IgD-negative memory B cell (primary cell): ENCODE measurements at regions not wholly inside any gene's neighbourhood (a gene's known extent, or its start where the extent isn't known, plus 50 kb on each side); places are given as distances from the start of the nearest gene placed in this dataset.
"Not testable (repeated sequence)": the region's sequence is repeated elsewhere in the genome, so short reads cannot be mapped to it uniquely, and the experiment has no call there.

Experiments
- H3K27ac Mint-ChIP-seq, 3 donors: one replicate each; pipeline ENCODE4 v1.8.0; 2020 to 2022; ENCODE audit warnings: mild to moderate bottlenecking in 3 of 3, mixed read lengths in 3 of 3, moderate library complexity in 1 of 3
- H3K27me3 Mint-ChIP-seq: one replicate; pipeline ENCODE4 v1.8.0; 2021; ENCODE audit warnings: mixed read lengths
- H3K36me3 Mint-ChIP-seq: one replicate; pipeline ENCODE4 v1.8.0; 2020; ENCODE audit warnings: mild to moderate bottlenecking, mixed read lengths
- H3K4me1 Mint-ChIP-seq, 3 donors: one replicate each; pipeline ENCODE4 v1.8.0; 2020 to 2022; ENCODE audit warnings: mixed read lengths in 3 of 3, mild to moderate bottlenecking in 1 of 3
- H3K4me3 Mint-ChIP-seq, 4 donors: one replicate each; pipeline ENCODE4 v1.8.0; 2020 to 2022; ENCODE audit warnings: mild to moderate bottlenecking in 4 of 4, mixed read lengths in 4 of 4, moderate library complexity in 3 of 4
- H3K9me3 Mint-ChIP-seq, 3 donors: one replicate each; pipeline ENCODE4 v1.8.0; 2020 to 2021; ENCODE audit warnings: mixed read lengths in 3 of 3, mild to moderate bottlenecking in 1 of 3

- Mint-ChIP-seq H3K9me3 (peaks cover 0 to 2% (median 0%) of the 10 kb centered on the region in 3 donors), H3K27me3 (no peaks in the 10 kb centered on the region), H3K27ac (no peak overlapping the region), H3K4me3 (no peak overlapping the region), H3K36me3 (no peaks in the 10 kb centered on the region), H3K4me1 (no peaks in the 10 kb centered on the region)
These were observed 186.3 kb upstream of the FGF13 start for GRCh38 chrX:138897621-138898492.

- peaks cover 2% of the 10 kb centered on the region for H3K27me3 Mint-ChIP-seq
- no peaks in the 10 kb centered on the region for H3K36me3 Mint-ChIP-seq
- no peak overlapping the region for H3K27ac Mint-ChIP-seq
- H3K9me3 Mint-ChIP-seq, result peaks cover 0 to 3% (median 0%) of the 10 kb centered on the region in 3 donors
- H3K4me1 Mint-ChIP-seq, result no peaks in the 10 kb centered on the region
- no peak overlapping the region for H3K4me3 Mint-ChIP-seq
These were observed 179.0 kb upstream of the FGF13 start for GRCh38 chrX:138890491-138890890.

- Mint-ChIP-seq H3K36me3 (no peaks in the 10 kb centered on the region), H3K4me1 (no peaks in the 10 kb centered on the region), H3K27ac (no peak overlapping the region), H3K27me3 (peaks cover 2% of the 10 kb centered on the region), H3K4me3 (no peak overlapping the region), H3K9me3 (peaks cover 0 to 5% (median 0%) of the 10 kb centered on the region in 3 donors)
These were observed 177.6 kb upstream of the FGF13 start for GRCh38 chrX:138889149-138889548.

GRCh38 chrX:138886769-138887168 lies 175.3 kb upstream of the FGF13 start:
- no peak overlapping the region for H3K27ac Mint-ChIP-seq
- H3K4me3 Mint-ChIP-seq, result no peak overlapping the region
- peaks cover 1% of the 10 kb centered on the region for H3K27me3 Mint-ChIP-seq
- no peaks in the 10 kb centered on the region for H3K36me3 Mint-ChIP-seq
- H3K4me1 Mint-ChIP-seq, result no peaks in the 10 kb centered on the region
- peaks cover 0 to 4% (median 0%) of the 10 kb centered on the region in 3 donors for H3K9me3 Mint-ChIP-seq

- Mint-ChIP-seq H3K27ac (no peak overlapping the region), H3K9me3 (peaks cover 0 to 10% (median 0%) of the 10 kb centered on the region in 3 donors), H3K36me3 (no peaks in the 10 kb centered on the region), H3K4me3 (no peak overlapping the region), H3K27me3 (no peaks in the 10 kb centered on the region), H3K4me1 (no peaks in the 10 kb centered on the region)
These were observed 174.4 kb upstream of the FGF13 start for GRCh38 chrX:138885886-138886285.

- not testable (repeated sequence) for H3K36me3 Mint-ChIP-seq, H3K4me3 Mint-ChIP-seq
These were observed 168.8 kb upstream of the FGF13 start for GRCh38 chrX:138880293-138880692.

GRCh38 chrX:138877746-138878145 lies 166.2 kb upstream of the FGF13 start:
- Mint-ChIP-seq H3K27ac (no peak overlapping the region), H3K27me3 (no peaks in the 10 kb centered on the region), H3K9me3 (peaks cover 0 to 6% (median 5%) of the 10 kb centered on the region in 3 donors), H3K4me1 (no peaks in the 10 kb centered on the region), H3K36me3 (no peaks in the 10 kb centered on the region), H3K4me3 (no peak overlapping the region)

More at GRCh38 chrX:138880293-138880692, 168.8 kb upstream of the FGF13 start:
- H3K4me1 Mint-ChIP-seq, H3K27me3 Mint-ChIP-seq, H3K9me3 Mint-ChIP-seq, H3K27ac Mint-ChIP-seq: not testable (repeated sequence)

GRCh38 chrX:138875472-138875871 lies 164.0 kb upstream of the FGF13 start:
- Mint-ChIP-seq H3K27me3 (no peaks in the 10 kb centered on the region), H3K4me1 (no peaks in the 10 kb centered on the region), H3K9me3 (peaks cover 0 to 6% (median 0%) of the 10 kb centered on the region in 3 donors), H3K27ac (no peak overlapping the region), H3K4me3 (no peak overlapping the region), H3K36me3 (no peaks in the 10 kb centered on the region)

GRCh38 chrX:138874271-138874935 lies 162.9 kb upstream of the FGF13 start:
- Mint-ChIP-seq H3K4me3 (no peak overlapping the region), H3K36me3 (no peaks in the 10 kb centered on the region), H3K27ac (no peak overlapping the region), H3K4me1 (no peaks in the 10 kb centered on the region), H3K27me3 (no peaks in the 10 kb centered on the region), H3K9me3 (peaks cover 0 to 6% (median 0%) of the 10 kb centered on the region in 3 donors)

- not testable (repeated sequence) for H3K4me3 Mint-ChIP-seq, H3K4me1 Mint-ChIP-seq, H3K36me3 Mint-ChIP-seq, H3K9me3 Mint-ChIP-seq, H3K27me3 Mint-ChIP-seq, H3K27ac Mint-ChIP-seq
These were observed 162.1 kb upstream of the FGF13 start for GRCh38 chrX:138873640-138874039.

GRCh38 chrX:138872537-138872936 lies 161.0 kb upstream of the FGF13 start:
- Mint-ChIP-seq H3K9me3 (peaks cover 0 to 3% (median 0%) of the 10 kb centered on the region in 3 donors), H3K4me1 (no peaks in the 10 kb centered on the region), H3K4me3 (no peak overlapping the region), H3K27me3 (no peaks in the 10 kb centered on the region), H3K36me3 (no peaks in the 10 kb centered on the region), H3K27ac (no peak overlapping the region)

- no peaks in the 10 kb centered on the region for H3K4me1 Mint-ChIP-seq
- H3K9me3 Mint-ChIP-seq, result peaks cover 0 to 3% (median 0%) of the 10 kb centered on the region in 3 donors
- H3K36me3 Mint-ChIP-seq, result no peaks in the 10 kb centered on the region
- no peaks in the 10 kb centered on the region for H3K27me3 Mint-ChIP-seq
- no peak overlapping the region for H3K4me3 Mint-ChIP-seq
- no peak overlapping the region for H3K27ac Mint-ChIP-seq
These were observed 160.2 kb upstream of the FGF13 start for GRCh38 chrX:138871739-138872138.

- Mint-ChIP-seq H3K27me3 (no peaks in the 10 kb centered on the region), H3K4me1 (no peaks in the 10 kb centered on the region), H3K9me3 (no peaks in the 10 kb centered on the region), H3K4me3 (no peak overlapping the region), H3K36me3 (no peaks in the 10 kb centered on the region), H3K27ac (no peak overlapping the region)
These were observed 155.1 kb upstream of the FGF13 start for GRCh38 chrX:138866643-138867042.

GRCh38 chrX:138865093-138865649 lies 153.7 kb upstream of the FGF13 start:
- Mint-ChIP-seq H3K36me3 (no peaks in the 10 kb centered on the region), H3K27me3 (no peaks in the 10 kb centered on the region), H3K27ac (no peak overlapping the region), H3K4me3 (no peak overlapping the region), H3K4me1 (no peaks in the 10 kb centered on the region), H3K9me3 (no peaks in the 10 kb centered on the region)

GRCh38 chrX:138859421-138859820 lies 147.9 kb upstream of the FGF13 start:
- no peaks in the 10 kb centered on the region for H3K36me3 Mint-ChIP-seq
- no peaks in the 10 kb centered on the region for H3K9me3 Mint-ChIP-seq
- no peak overlapping the region for H3K4me3 Mint-ChIP-seq
- H3K27me3 Mint-ChIP-seq, result no peaks in the 10 kb centered on the region
- H3K27ac Mint-ChIP-seq, result no peak overlapping the region
- no peaks in the 10 kb centered on the region for H3K4me1 Mint-ChIP-seq
